ENCODE measurements at regions not wholly inside any gene's neighbourhood (a gene's known extent, or its start where the extent isn't known, plus 50 kb on each side); places are given as distances from the start of the nearest gene placed in this dataset.

- H3K4me3 ChIP-seq (replicated peaks; ENCODE audit: low read depth, low read length) = no peak overlapping the region
Measured at GRCh38 chr9:83182071-83182470, 119.1 kb upstream of the RASEF start.

GRCh38 chr9:83178717-83179116 lies 115.8 kb upstream of the RASEF start:
- no peak for TF ChIP-seq CTCF (IDR thresholded peaks at IDR 0.05; ENCODE audit: insufficient read depth, low read length, poor library complexity, severe bottlenecking)
- Histone ChIP-seq H3K4me3 (replicated peaks; ENCODE audit: low read depth, low read length) (no peak overlapping the region), H3K36me3 (ENCODE audit: control insufficient read depth, insufficient read depth, low read length) (no peaks in the 10 kb centered on the region), H3K27me3 (replicated peaks; ENCODE audit: control insufficient read depth, insufficient read depth, low read length) (no peaks in the 10 kb centered on the region)
- DNase-seq (ENCODE audit: extremely low read depth, insufficient read length) = no peak

More at GRCh38 chr9:83182071-83182470, 119.1 kb upstream of the RASEF start:
- no peaks in the 10 kb centered on the region for H3K36me3 ChIP-seq (ENCODE audit: control insufficient read depth, insufficient read depth, low read length)
- H3K27me3 ChIP-seq (replicated peaks; ENCODE audit: control insufficient read depth, insufficient read depth, low read length) = no peaks in the 10 kb centered on the region
- no peak for TF ChIP-seq CTCF (IDR thresholded peaks at IDR 0.05; ENCODE audit: insufficient read depth, low read length, poor library complexity, severe bottlenecking)
- DNase-seq (ENCODE audit: extremely low read depth, insufficient read length) = no peak

- no peak overlapping the region for H3K4me3 ChIP-seq (replicated peaks; ENCODE audit: low read depth, low read length)
- H3K36me3 ChIP-seq (ENCODE audit: control insufficient read depth, insufficient read depth, low read length) = no peaks in the 10 kb centered on the region
- no peak for DNase-seq (ENCODE audit: extremely low read depth, insufficient read length)
- no peaks in the 10 kb centered on the region for H3K27me3 ChIP-seq (replicated peaks; ENCODE audit: control insufficient read depth, insufficient read depth, low read length)
- no peak for TF ChIP-seq CTCF (IDR thresholded peaks at IDR 0.05; ENCODE audit: insufficient read depth, low read length, poor library complexity, severe bottlenecking)
Measured at GRCh38 chr9:83177747-83178146, 114.8 kb upstream of the RASEF start.

GRCh38 chr9:83167126-83167525 lies 104.2 kb upstream of the RASEF start:
- Histone ChIP-seq H3K27me3 (replicated peaks; ENCODE audit: control insufficient read depth, insufficient read depth, low read length) (no peaks in the 10 kb centered on the region), H3K36me3 (ENCODE audit: control insufficient read depth, insufficient read depth, low read length) (no peaks in the 10 kb centered on the region), H3K4me3 (replicated peaks; ENCODE audit: low read depth, low read length) (no peak overlapping the region)
- TF ChIP-seq CTCF (IDR thresholded peaks at IDR 0.05; ENCODE audit: insufficient read depth, low read length, poor library complexity, severe bottlenecking) = no peak
- no peak for DNase-seq (ENCODE audit: extremely low read depth, insufficient read length)

GRCh38 chr9:83166372-83166771 lies 103.4 kb upstream of the RASEF start:
- TF ChIP-seq CTCF (IDR thresholded peaks at IDR 0.05; ENCODE audit: insufficient read depth, low read length, poor library complexity, severe bottlenecking) = no peak
- Histone ChIP-seq H3K27me3 (replicated peaks; ENCODE audit: control insufficient read depth, insufficient read depth, low read length) (no peaks in the 10 kb centered on the region), H3K4me3 (replicated peaks; ENCODE audit: low read depth, low read length) (no peak overlapping the region), H3K36me3 (ENCODE audit: control insufficient read depth, insufficient read depth, low read length) (no peaks in the 10 kb centered on the region)
- no peak for DNase-seq (ENCODE audit: extremely low read depth, insufficient read length)

- Histone ChIP-seq H3K27me3 (replicated peaks; ENCODE audit: control insufficient read depth, insufficient read depth, low read length) (no peaks in the 10 kb centered on the region), H3K4me3 (replicated peaks; ENCODE audit: low read depth, low read length) (no peak overlapping the region), H3K36me3 (ENCODE audit: control insufficient read depth, insufficient read depth, low read length) (no peaks in the 10 kb centered on the region)
- no peak for DNase-seq (ENCODE audit: extremely low read depth, insufficient read length)
- TF ChIP-seq CTCF (IDR thresholded peaks at IDR 0.05; ENCODE audit: insufficient read depth, low read length, poor library complexity, severe bottlenecking) = no peak
Measured at GRCh38 chr9:83155733-83156132, 92.8 kb upstream of the RASEF start.

Data from GM06990 (cell line).